K562 (cell line): ENCODE measurements at regions not wholly inside any gene's neighbourhood (a gene's known extent, or its start where the extent isn't known, plus 50 kb on each side); places are given as distances from the start of the nearest gene placed in this dataset.

Source experiments
- ATAC-seq: fragments of 200-7000 bp; cut with Tn5 transposase; 3 replicates; pipeline ENCODE4 v1.9.1; 2020; ENCODE audit warnings: moderate library complexity
- BruUV-seq: library from RNA; stranded (reverse); fragments of 400-500 nt; replicated peaks from 2 replicates; lab custom pipeline; 2021; lab: Mats Ljungman, UMichigan
- CTCF ChIA-PET: fragments of 300-600 bp; formaldehyde crosslinking; extraction: SDS; loops from one replicate; lab custom pipeline; 2021; ENCODE audit warnings: low intra/inter-chr PET ratio; lab: Yijun Ruan, JAX
- POLR2A ChIA-PET: fragments of 300-600, 350-650 bp; sonication (Branson Sonifier 250); formaldehyde crosslinking; extraction: SDS; loops from one replicate; lab custom pipeline; 2021; ENCODE audit warnings: antibody characterized with exemption, inconsistent platforms; lab: Yijun Ruan, JAX
- DNase-seq, 4 experiments: peaks; one replicate each; pipeline versions ENCODE4 v3.0.0 to v3.0.0-alpha.2; 2011 to 2018; ENCODE audit warnings: low spot score in 3 of 4, mixed read lengths in 3 of 4; ENCODE audit errors: extremely low read depth in 1 of 4
- FAIRE-seq: peaks from 2 replicates; lab custom pipeline; 2011; peaks lifted over from hg19 to GRCh38; lab: Jason Lieb, UNC
- H2AFZ ChIP-seq: 2 replicates; pipeline ENCODE4 v1.6.0; 2011; ENCODE audit warnings: low read depth, low read length, control low read depth, inconsistent platforms
- H3K27ac ChIP-seq: fragments of 200-600 bp; 3 replicates; pipeline ENCODE4 v1.8.0; 2011; ENCODE audit warnings: low read depth, mild to moderate bottlenecking, control low read depth, inconsistent platforms, low read length, moderate library complexity, mixed read lengths; ENCODE audit errors: extremely low read depth
- H3K27me3 ChIP-seq, 2 experiments: fragments of 300-600 bp in 1 of 2; 2 replicates in 1 of 2; 3 replicates in 1 of 2; pipeline versions ENCODE4 v1.6.0 to v1.8.0; 2011; ENCODE audit warnings: inconsistent platforms in 2 of 2, low read length in 2 of 2, mild to moderate bottlenecking in 1 of 2, mixed read lengths in 1 of 2, moderate library complexity in 1 of 2; ENCODE audit not compliant: control insufficient read depth in 2 of 2, insufficient read depth in 2 of 2
- H3K36me3 ChIP-seq: fragments of 300-600 bp; 3 replicates; pipeline ENCODE4 v1.8.0; 2011; ENCODE audit warnings: mild to moderate bottlenecking, low read length, inconsistent platforms; ENCODE audit not compliant: control insufficient read depth, insufficient read depth
- H3K4me1 ChIP-seq, 2 experiments: fragments of 200-600 bp in 1 of 2; replicated peaks in 1 of 2; 2 replicates in 1 of 2; 3 replicates in 1 of 2; pipeline versions ENCODE4 v1.5.1 to v1.8.0; 2011; ENCODE audit warnings: inconsistent platforms in 2 of 2, low read length in 2 of 2, mild to moderate bottlenecking in 1 of 2, mixed read lengths in 1 of 2, moderate library complexity in 1 of 2; ENCODE audit not compliant: control insufficient read depth in 2 of 2, insufficient read depth in 2 of 2
- H3K4me2 ChIP-seq: 2 replicates; pipeline ENCODE4 v1.6.1; 2011; ENCODE audit warnings: low read length, control low read depth, inconsistent platforms, mixed read lengths; ENCODE audit not compliant: insufficient read depth
- H3K4me3 ChIP-seq: fragments of 200-600 bp; sonication (generic), shearing (Covaris generic); 2 replicates; pipeline ENCODE4 v1.5.1; 2016; ENCODE audit warnings: control low read depth, inconsistent platforms
- H3K79me2 ChIP-seq: fragments of 200-600 bp; 3 replicates; pipeline ENCODE4 v1.8.0; 2011; ENCODE audit warnings: low read length, inconsistent platforms; ENCODE audit not compliant: control insufficient read depth, insufficient read depth
- H3K9ac ChIP-seq, 2 experiments: 2 replicates each; pipeline versions ENCODE4 v1.6.0 to v1.6.1; 2011; ENCODE audit warnings: low read depth in 2 of 2, low read length in 2 of 2, control low read depth in 1 of 2, inconsistent platforms in 1 of 2, mild to moderate bottlenecking in 1 of 2, mixed read lengths in 1 of 2; ENCODE audit not compliant: insufficient read depth in 1 of 2
- H3K9me1 ChIP-seq: one replicate; pipeline ENCODE4 v1.6.0; 2011; ENCODE audit warnings: inconsistent platforms, mild to moderate bottlenecking, low read length, moderate library complexity; ENCODE audit not compliant: control insufficient read depth, insufficient read depth
- H3K9me3 ChIP-seq: replicated peaks from 2 replicates; pipeline ENCODE4 v1.5.1; 2011; ENCODE audit warnings: low read depth, low read length, inconsistent platforms; ENCODE audit not compliant: control insufficient read depth, insufficient read depth
- H4K20me1 ChIP-seq: replicated peaks from 2 replicates; pipeline ENCODE4 v1.6.1; 2011; ENCODE audit warnings: low read length, inconsistent platforms, mixed read lengths; ENCODE audit not compliant: control insufficient read depth, insufficient read depth
- CHCHD3 ChIP-seq: fragments of 250-450 bp; sonication (Bioruptor Pico); IDR thresholded peaks from 2 replicates; pipeline ENCODE4 v2.1.2; 2022; ENCODE audit warnings: mild to moderate bottlenecking
- COPS2 ChIP-seq: fragments of 450-650 bp; conservative IDR thresholded peaks from 2 replicates; pipeline ENCODE4 v1.6.1; 2016; ENCODE audit warnings: mild to moderate bottlenecking, moderate library complexity
- MEIS2 ChIP-seq: fragments of 450-650 bp; IDR thresholded peaks from 2 replicates; pipeline ENCODE4 v1.6.1; 2014; ENCODE audit warnings: mild to moderate bottlenecking; ENCODE audit not compliant: partially characterized antibody
- NR2C1 ChIP-seq, 2 experiments: fragments of 450-650 bp; IDR thresholded peaks; 2 replicates each; pipeline ENCODE4 v1.6.1; 2017; ENCODE audit warnings: mild to moderate bottlenecking in 2 of 2, antibody characterized with exemption in 1 of 2, inconsistent platforms in 1 of 2, missing compliant biosample characterization in 1 of 2, missing genetic modification characterization in 1 of 2
- PURB ChIP-seq: sonication (generic); formaldehyde crosslinking; IDR thresholded peaks from 2 replicates; pipeline ENCODE4 v1.9.0; 2021; ENCODE audit warnings: low read depth, mild to moderate bottlenecking, missing genetic modification reagents
- RB1 ChIP-seq: fragments of 450-650 bp; IDR thresholded peaks from 2 replicates; pipeline ENCODE4 v1.6.1; 2017; ENCODE audit warnings: low read depth, mild to moderate bottlenecking
- RUNX1 ChIP-seq: sonication (generic); IDR thresholded peaks from 2 replicates; pipeline ENCODE4 v1.6.1; 2016; ENCODE audit warnings: antibody characterized with exemption, low read depth
- SFPQ ChIP-seq: fragments of 200-400 bp; formaldehyde crosslinking; IDR thresholded peaks from 2 replicates; pipeline ENCODE4 v1.6.1; 2017; ENCODE audit warnings: mild to moderate bottlenecking, low read depth, low read length, moderate library complexity
- XRCC3 ChIP-seq: fragments of 450-650 bp; IDR thresholded peaks from 2 replicates; pipeline ENCODE4 v1.6.1; 2017; ENCODE audit warnings: mild to moderate bottlenecking, moderate library complexity
- ZNF263 ChIP-seq: sonication (generic); formaldehyde crosslinking; IDR thresholded peaks from 2 replicates; pipeline ENCODE4 v1.8.0; 2022; ENCODE audit warnings: mild to moderate bottlenecking, missing genetic modification reagents, borderline replicate concordance
- ZNF655 ChIP-seq: fragments of 250-450 bp; sonication (Bioruptor Pico); IDR thresholded peaks from 2 replicates; pipeline ENCODE4 v1.5.0; 2021
- ZNF699 ChIP-seq: fragments of 250-450 bp; sonication (Bioruptor Pico); IDR thresholded peaks from 2 replicates; pipeline ENCODE4 v1.8.0; 2021; ENCODE audit warnings: mild to moderate bottlenecking, moderate library complexity; ENCODE audit not compliant: insufficient replicate concordance
- WGBS: fragments of 100-300 bp; shearing (Covaris generic); methylation state at CpG from one replicate; pipeline ENCODE4 v1.1.6; 2016; ENCODE audit warnings: low coverage, mixed read lengths; ENCODE audit not compliant: insufficient coverage; ENCODE audit errors: missing lambda C conversion rate; 5-methylcytosine and 5-hydroxymethylcytosine counted together
- in situ Hi-C: fragments of 300-500 bp; cut with MboI; formaldehyde crosslinking; loops from 4 replicates; pipeline ENCODE4 v1.15.0; 2018; ENCODE audit warnings: inconsistent platforms, mixed read lengths
- intact Hi-C: fragments of 100-400 bp; cut with micrococcal nuclease; formaldehyde crosslinking; loops from 2 replicates; pipeline ENCODE4 v1.14.2; 2022

DNA sequence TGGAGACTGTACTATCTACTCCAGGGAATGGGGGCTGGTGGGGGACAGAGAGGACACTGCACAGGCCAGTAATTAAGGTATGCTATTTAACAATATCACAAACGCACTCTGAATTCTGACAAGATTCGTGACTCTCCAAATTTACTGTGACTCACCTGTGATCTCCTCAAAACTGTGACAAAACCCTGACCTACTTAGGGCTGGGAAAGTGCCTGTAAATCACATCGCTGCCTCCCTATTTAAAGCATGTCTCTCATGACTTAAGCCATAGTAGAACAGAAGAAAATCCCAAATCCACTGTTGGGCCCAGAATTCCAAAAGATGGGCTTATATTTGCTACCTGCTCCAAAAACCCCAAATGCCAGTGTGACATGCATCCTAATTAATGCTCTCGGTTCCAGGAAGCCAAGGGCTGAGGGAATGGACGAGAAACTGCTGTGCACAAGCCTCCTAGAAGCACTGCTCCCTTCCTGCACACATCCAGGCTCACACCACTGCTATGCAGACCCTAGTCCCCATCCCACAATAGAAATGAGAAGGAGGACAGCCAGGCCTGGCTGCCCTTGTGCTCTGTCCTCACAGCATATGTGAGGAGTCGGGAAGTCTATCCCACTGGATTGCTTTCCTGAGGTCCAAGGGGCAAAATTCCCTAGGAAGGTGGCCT is 187.7 kb upstream of the CHRNA7 start:
- intact Hi-C loops (no loop called here), in situ Hi-C loops (no loop called here)
- ATAC-seq (no peak), FAIRE-seq (no peak), DNase-seq (no peak)
- Histone ChIP-seq H3K9me3 (no peaks in the 10 kb centered on the region), H3K79me2 (no peaks in the 10 kb centered on the region), H3K4me1 (no peaks in the 10 kb centered on the region), H3K27ac (no peak overlapping the region), H3K9me1 (no peaks in the 10 kb centered on the region), H4K20me1 (no peaks in the 10 kb centered on the region), H3K27me3 (peaks cover 0 to 9% of the 10 kb centered on the region in 2 experiments; a peak in 1 of 5 replicates), H3K9ac (no peak overlapping the region), H2AFZ (no peak overlapping the region), H3K4me2 (no peak overlapping the region), H3K4me3 (no peak overlapping the region), H3K36me3 (no peaks in the 10 kb centered on the region)
- CTCF ChIA-PET = no interaction called here
- 0% methylated on average over 6 of the region's 6 CpGs for WGBS
- POLR2A ChIA-PET = no interaction called here
- TF ChIP-seq CHCHD3 (no peak), PURB (CRISPR knock-in tag) (no peak), MEIS2 (no peak), RUNX1 (no peak), ZNF699 (CRISPR knock-in tag) (no peak), SFPQ (no peak), RB1 (no peak), ZNF655 (CRISPR knock-in tag) (no peak), XRCC3 (no peak), COPS2 (no peak), NR2C1 (IDR thresholded peaks at IDR 0.05) (no peak), NR2C1 (tag; IDR thresholded peaks at IDR 0.05) (no peak), ZNF263 (CRISPR knock-in tag) (no peak)
- no TSS peak for BruUV-seq
